Gastroesophageal sphincter (tissue), 3 donors: ENCODE measurements at regions not wholly inside any gene's neighbourhood (a gene's known extent, or its start where the extent isn't known, plus 50 kb on each side); places are given as distances from the start of the nearest gene placed in this dataset.

ENCODE experiments used
- CTCF ChIP-seq, 4 experiments: fragments of 200-600 bp in 2 of 4; fragments of 450-650 bp in 2 of 4; sonication (generic) in 1 of 4; IDR thresholded peaks; one replicate each; pipeline ENCODE4 v1.5.1; 2017 to 2019; ENCODE audit warnings: antibody characterized with exemption in 4 of 4, mild to moderate bottlenecking in 2 of 4, moderate library complexity in 2 of 4
- EP300 ChIP-seq: sonication (generic); formaldehyde crosslinking; IDR thresholded peaks from one replicate; pipeline ENCODE4 v1.6.1; 2017; ENCODE audit warnings: antibody characterized with exemption, mild to moderate bottlenecking
- POLR2A ChIP-seq, 2 donors: fragments of 450-650 bp; IDR thresholded peaks; one replicate each; pipeline ENCODE4 v1.6.1; 2017; ENCODE audit warnings: antibody characterized with exemption in 2 of 2, mild to moderate bottlenecking in 2 of 2, moderate library complexity in 1 of 2
- POLR2AphosphoS5 ChIP-seq: sonication (generic); formaldehyde crosslinking; IDR thresholded peaks from one replicate; pipeline ENCODE4 v1.6.1; 2017; ENCODE audit warnings: antibody characterized with exemption

GRCh38 chr12:75714462-75715322 lies 203.3 kb upstream of the KRR1 start:
- TF ChIP-seq CTCF (IDR thresholded peaks at IDR 0.05) (no peak), POLR2AphosphoS5 (no peak), EP300 (no peak), POLR2A (IDR thresholded peaks at IDR 0.05) (no peak)
